GM19452 (cell line): ENCODE measurements at regions not wholly inside any gene's neighbourhood (a gene's known extent, or its start where the extent isn't known, plus 50 kb on each side); places are given as distances from the start of the nearest gene placed in this dataset.
"Not testable (repeated sequence)": the region's sequence is repeated elsewhere in the genome, so short reads cannot be mapped to it uniquely, and the experiment has no call there.

Source experiments
- ATAC-seq: cut with Tn5 transposase; IDR thresholded peaks from one replicate; pipeline ENCODE4 v1.9.1; 2021; ENCODE audit not compliant: unreplicated experiment

DNA sequence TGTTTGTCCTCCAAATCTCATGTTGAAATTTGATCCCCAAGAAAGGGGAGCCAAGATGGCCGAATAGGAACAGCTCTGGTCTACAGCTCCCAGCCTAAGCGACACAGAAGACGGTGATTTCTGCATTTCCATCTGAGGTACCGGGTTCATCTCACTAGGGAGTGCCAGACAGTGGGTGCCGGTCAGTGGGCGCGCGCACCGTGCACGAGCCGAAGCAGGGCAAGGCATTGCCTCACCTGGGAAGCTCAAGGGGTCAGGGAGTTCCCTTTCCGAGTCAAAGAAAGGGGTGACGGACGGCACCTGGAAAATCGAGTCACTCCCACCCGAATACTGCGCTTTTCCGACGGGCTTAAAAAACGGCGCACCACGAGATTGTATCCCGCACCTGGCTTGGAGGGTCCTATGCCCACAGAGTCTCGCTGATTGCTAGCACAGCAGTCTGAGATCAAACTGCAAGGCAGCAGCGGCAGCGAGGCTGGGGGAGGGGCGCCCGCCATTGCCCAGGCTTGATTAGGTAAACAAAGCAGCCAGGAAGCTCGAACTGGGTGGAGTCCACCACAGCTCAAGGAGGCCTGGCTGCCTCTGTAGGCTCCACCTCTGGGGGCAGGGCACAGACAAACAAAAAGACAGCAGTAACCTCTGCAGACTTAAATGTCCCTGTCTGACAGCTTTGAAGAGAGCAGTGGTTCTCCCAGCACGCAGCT lies 493.6 kb downstream of the KLF12 start:
- ATAC-seq = not testable (repeated sequence)

DNA sequence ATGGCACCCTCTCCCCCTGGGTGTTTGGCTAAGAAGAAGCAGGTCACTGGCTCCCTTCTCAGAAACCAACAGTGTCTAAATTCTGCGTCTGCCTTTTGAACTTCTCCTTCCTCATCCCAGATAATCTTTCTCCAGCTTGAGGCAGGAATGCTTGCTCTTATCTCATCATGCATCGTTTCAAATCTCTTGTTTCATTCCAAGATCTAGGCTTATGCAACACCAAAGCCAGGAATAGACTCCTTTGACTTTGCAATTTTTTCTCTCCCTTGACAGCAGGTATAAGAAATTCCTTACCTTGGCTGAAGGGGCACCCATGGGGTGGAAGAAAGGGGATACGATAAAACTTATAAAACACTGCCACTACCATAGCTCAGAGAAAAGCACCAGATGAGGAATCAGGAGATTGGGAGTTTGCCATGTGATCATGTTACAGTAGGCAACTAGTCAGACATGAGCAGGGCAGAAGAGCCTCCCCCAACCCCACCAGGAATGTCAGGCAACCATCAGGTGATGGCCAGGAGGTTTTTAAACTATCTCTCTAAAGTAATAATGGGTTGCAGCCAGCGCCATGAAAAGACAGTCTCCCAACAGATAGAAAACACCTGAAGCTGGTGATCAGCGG lies 498.9 kb downstream of the KLF12 start:
- no peak for ATAC-seq

DNA sequence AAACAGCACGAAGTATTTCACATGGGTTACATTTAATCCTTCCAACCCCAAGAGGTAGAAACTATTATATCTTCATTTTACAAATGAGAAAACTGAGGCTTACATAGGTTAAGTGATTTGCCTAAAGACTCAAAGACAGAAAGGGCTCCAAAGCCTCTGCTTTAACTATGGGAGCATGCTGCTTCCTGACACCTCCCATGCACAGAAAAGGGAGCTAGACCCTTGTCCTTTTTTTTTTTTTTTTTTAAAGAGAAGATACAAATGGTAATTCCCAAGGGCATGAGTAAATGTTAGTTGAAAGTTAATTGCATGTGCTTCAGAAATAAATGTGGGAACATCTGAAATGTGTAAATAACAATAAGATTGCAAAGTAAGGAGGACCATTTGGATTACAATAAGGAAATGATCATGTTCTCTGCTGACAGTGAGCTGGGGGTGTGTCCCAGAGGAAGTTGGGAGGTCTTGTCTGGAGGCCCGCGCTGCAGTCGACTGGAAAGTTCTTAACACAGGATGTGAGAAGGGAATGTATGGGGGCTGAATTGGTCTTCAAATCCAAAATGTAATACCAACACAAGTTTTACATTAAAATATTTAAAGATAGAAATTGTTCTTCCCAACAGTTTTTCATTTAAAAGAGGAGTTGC lies 500.3 kb downstream of the KLF12 start:
- no peak for ATAC-seq

DNA sequence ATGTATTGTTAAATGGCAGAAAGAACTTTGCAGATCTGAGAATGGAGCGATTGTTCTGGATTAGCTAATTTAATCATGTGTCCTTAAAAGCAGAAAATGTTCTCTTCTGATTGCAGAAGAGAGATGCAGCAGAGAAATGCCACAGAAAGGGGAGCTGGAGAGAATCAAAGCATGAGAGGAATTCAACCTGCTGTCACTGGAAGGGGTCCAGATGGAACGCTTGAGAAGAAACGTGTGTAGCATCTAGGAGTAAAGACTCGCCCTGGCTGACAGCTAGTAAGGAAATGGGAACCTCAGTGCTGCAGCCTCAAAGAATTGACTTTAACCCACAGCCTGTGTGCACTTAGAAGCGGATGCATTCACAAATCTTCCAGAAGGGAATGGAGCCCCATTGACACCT lies 502.8 kb downstream of the KLF12 start:
- no peak for ATAC-seq

DNA sequence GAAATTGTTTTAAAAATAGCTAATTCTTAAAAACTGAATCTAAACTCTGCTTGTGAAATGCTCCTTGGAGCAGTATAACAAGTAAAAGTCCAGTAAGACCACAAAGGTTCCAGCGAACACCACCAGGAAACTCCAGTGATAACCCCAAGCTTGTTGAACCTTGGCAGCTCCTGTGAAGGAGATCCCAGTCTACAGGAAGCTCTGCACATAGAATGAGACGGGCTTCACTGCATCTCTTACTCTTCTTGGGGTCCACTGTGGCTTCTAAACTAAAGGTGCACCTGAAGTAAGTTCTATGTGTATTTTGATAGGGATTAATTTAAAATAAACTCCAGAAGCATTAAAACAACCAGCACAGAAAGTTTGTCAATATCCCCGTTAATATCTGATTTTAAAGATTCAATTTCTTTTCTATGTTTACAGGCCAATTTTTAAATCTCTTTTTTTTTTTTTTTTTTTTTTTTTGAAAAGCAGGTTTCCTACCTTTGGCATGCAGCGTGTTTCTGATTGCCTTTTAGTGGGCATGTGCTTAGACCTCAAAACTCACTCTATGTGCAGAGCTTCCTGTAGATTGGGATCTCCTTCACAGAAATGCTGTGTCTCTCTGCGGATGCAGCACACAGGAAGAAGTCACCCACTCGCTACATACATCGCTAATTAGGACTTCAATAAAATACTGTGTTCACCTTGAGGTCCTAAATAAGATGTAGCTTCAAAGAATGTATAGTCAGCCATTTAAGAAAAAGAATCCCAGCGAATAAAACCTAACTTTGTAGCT lies 508.5 kb downstream of the KLF12 start:
- no peak for ATAC-seq

DNA sequence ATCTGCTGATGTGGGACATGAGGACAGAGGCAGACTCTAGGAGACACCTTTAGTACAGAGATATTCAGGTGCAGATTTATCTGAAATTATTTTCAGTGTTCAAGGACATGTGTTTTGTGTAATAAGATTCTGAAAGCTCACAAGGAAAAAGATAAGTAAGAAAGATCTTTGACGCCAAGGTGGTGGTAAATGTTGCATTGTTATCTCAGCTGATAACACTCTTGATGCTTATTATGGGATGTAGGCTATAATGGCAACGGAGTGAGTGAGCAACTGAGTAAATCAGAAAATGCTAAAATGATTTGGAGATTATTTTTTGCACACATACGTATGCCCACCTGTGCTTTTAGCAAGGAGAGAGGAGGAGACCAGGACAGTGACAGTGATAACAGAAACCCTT lies 510.9 kb downstream of the KLF12 start:
- ATAC-seq = no peak

DNA sequence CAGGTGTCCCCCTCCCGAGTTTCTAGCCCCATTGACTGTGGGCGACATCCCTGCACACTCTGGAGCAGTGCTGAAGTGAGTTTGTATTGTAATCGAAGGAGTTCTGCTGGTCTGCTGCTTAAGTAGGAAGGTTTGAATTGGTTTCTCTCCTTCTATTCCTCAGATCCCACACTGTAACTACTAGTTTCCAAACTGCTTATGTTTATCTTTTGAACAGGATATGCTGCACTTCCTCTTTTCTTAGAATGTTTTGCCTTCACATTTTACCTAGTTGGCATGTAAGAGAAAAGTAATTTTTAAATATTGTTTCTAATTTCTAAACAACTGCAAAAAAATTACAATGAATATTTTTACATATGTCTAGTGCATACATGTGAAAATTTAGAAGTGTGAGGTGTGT lies 511.8 kb downstream of the KLF12 start:
- no peak for ATAC-seq

DNA sequence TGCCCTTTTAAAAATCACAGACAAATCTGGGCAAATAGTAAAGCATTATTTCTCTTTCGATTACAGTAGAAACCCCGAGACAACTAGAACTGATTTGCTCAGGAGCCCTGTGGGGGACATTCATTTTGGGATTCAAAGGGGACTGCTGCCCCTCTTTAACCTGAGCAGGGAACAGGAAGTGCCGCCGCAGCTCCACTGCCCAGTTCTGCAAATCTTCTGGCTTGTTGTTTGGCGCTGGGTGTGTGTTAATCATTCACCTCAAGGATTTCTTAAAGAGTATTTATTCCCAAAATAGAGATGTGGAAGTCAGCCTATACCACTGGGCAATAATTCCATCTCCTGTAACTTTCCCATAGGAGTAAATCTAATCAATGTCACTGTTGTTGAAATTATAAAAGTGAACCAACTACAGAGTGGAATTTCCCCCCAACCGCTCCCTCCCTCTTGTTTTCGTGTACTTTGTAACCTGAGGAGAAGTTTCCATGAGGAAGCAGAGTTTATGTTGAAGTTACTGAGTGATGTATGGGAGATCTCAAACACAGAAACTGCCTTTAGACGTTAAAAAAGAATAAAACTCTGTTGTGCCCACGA lies 515.8 kb downstream of the KLF12 start:
- no peak for ATAC-seq

DNA sequence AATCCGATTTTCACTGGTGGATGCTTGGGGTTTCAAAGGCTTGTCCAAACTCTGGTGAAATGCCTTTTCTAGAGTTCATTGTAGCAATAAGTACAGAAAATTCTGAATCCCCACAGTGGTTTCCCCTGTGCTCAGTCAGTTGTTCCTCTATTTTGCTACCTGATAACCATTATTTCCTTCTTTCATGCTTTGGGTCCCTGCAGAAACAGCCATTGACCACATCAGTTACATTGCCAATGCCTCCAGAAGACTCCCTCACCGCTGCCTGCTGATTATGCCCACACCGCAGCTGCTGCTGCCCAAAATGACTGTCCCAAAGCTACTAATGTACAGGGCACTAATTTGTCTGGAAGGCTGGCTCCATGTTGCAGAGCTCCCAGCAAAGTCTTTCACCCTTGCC lies 517.3 kb downstream of the KLF12 start:
- no peak for ATAC-seq

DNA sequence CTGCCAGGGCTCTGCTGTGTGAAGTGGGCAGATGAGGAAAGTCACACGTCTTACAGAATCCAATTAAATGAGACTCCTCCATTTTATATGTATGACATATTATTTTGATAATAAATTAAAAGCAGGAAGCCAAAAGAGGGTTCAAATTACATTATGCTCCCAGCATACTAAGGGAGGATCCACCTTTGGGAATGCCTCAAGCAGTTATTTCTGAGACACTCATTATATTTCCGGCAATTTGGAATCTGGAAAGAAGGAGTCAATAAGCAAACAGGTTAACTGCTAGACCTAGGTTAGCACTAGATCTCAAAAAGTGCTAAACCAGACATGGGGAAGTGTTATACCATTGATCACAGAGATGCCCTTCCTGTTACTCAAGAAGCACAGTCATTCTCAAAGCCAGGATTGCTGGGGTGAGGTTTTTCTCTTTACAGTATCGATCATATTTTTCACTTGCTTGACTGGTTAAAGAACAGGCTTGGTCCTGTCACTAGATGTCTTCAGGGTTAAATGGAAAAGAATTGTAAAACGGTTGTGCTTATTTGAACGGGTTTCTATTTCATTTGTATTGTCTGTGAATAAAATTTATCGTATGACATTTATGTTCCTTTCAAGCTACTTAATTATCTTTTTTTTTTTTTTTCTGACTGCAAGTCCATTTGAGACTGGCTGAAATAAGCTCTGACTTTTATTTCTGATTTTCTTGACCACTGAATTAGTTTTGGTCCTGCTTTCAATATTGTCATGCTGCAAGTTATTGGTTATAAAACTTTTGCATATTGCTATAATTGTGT lies 523.2 kb downstream of the KLF12 start:
- no peak for ATAC-seq

DNA sequence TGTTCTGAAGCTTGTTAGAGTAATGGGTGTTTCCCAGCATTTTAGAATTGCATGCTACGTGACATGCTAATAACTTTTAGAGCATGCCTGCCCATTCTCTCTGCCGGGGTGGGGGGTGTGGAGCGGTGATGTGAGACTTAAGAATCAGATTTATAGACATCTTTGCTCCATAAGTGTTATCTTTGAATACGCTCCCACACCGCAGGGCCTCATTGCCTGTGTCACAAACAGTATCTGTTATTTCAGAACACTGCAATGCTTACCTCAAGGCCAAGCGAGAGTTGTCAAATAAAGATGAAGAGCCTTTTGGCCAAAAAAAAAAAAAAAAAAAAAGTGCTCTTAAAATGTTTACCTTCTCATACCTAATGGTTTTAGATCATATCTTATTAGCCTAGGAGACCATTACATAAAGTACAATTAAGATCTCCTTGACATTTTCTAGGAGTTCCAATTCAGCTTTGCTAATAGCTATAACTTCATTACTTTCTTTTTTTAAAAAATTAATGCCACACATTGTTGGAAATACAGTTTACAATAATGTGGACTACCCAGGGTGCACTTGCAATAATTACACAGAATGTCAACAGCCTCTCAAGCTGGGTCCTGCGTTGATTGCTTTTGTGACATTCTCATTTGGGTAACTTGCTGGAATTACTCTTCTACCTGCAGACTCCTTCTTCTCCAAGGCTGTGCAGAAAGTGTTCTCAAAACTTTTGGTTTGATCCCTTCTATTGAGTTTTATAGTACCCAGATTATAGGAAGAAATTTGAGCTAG lies 525.3 kb downstream of the KLF12 start:
- ATAC-seq = no peak

DNA sequence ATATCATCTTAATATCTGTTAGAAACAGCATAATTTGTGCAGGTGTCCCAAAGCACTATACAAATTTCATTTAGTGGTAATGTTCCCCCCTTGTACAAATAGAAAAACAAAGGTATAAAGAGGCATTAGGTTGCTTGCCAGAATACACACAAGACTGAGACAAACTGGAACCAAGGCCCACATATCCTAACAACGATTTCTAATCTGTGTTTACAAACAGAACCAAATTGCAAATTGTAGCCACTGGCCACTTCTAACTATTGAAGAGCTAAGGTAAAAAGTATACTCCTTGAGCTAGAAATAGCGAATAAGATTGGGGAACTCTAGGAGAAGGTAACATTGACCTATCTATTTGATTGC lies 526.1 kb downstream of the KLF12 start:
- no peak for ATAC-seq

DNA sequence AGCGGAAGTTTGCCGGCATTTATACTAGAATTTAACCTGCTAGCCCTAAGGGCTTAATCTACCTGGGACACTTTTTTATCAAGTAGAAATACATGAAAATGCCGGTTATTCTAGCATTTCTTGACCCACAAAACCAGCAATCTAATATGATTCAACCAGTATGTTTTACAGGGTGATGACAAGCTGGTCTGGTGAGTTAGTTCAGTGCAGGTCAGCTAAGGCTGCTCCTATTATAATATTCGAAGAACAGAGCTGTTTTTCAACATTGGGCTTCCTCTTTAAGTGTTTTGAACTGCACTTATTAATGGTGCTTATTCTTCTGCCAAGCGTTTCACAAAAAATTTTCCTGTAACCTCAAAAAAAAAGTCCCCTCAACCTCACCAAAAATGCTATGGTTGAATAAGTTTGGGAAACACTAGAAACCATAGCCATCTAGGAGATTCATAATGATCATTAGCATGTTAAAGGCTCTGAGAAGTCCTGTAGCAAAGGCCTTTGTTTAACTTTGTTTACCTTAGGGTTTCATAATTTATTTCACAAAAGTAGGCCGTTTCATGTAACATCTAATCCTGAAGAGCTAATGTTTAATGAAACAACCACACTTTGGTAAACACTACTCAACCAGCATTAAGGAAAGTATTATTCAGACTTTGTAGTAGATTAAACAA lies 526.6 kb downstream of the KLF12 start:
- no peak for ATAC-seq

DNA sequence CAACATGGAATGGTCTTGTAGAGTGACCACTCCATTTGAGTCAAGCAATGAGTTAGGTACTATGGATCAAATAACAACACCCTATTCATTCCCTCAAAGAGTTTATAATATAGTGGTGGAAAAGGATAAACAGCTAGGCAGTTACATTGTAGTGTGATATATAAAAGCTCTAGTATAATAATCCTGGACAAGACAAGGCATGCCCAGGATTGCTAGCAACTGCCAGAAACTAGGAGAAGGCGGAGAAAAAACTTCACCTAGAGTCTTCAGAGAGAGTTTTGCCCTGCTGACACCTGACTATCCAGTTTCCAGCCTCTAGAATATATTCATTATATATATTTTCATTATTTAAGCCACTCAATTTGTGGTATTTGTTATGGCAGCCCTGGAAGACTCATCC lies 530.6 kb downstream of the KLF12 start:
- no peak for ATAC-seq

DNA sequence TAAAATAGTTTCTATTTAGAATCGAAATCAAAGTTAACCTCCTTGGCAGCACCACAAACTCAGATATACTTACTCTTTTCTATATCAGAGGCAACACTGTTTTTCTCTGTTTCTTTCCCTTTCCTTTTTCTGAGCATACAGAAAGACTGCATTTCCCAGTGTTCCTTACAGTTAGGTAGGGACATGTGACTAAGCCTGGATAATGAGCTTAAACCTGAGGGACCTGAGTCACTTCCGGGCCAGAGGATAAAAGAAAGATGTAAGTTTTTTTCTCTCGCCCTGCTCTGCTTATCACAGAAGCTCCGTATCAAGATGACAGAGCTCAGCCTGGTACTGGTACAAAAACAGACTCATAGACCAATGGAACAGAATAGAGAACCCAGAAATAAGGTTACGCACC lies 531.9 kb downstream of the KLF12 start:
- no peak for ATAC-seq

DNA sequence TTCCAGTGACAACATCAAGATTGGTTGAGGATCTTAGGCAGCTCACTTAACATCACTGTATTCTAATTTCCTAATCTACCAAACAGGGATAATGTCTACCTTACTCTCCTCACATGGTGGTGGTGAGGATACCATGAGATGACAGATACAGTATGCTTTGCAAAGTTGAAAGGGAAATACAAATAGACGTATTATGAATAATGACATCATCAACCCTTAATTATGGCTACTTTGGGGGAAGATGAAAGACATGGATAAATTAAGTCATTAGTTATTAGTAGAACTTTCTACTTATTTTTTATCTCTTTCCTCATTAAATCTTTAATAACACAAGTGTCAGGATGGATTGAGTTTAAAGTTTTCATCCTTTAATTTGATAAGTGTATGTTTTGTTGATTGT lies 532.5 kb downstream of the KLF12 start:
- no peak for ATAC-seq

DNA sequence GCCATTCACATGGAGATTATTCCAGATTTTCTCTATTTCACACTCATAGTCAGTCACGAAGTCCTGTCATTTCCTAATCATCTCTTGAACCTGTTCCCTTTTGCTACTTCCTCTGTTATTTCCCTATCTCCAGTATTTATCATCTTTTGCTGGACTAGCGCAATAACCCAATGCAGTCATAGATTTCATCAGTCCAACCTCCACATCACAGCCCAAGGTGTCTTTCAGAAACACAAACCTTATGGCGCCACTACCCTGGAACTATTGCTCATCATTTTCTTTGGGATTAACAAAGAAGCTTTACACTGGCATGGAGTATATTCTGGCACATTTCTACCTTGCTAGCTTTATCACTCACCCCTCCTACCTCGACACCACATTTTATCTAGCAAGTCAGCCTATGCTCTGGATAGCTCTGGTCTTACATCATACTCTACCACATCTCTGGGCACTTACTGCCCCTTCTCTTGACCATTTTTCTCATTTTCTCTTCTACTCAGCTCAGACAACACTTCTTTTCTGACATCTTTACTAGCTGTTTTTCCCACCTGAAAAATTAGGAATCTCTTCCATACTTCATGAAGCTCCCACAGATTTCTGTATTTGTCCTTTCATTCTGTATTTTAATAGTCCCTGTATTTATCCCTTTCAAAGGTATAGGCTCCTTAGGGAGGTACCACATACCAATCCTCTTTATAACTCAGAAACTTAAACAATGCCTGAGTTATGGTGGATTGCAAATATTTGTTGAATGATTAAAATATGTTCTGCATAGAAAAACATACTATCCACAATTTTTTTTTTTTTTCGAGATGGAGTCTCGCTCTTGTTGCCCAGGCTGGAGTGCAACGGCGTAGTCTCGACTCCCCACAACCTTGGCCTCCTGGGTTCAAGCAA lies 534.7 kb downstream of the KLF12 start:
- ATAC-seq = no peak

DNA sequence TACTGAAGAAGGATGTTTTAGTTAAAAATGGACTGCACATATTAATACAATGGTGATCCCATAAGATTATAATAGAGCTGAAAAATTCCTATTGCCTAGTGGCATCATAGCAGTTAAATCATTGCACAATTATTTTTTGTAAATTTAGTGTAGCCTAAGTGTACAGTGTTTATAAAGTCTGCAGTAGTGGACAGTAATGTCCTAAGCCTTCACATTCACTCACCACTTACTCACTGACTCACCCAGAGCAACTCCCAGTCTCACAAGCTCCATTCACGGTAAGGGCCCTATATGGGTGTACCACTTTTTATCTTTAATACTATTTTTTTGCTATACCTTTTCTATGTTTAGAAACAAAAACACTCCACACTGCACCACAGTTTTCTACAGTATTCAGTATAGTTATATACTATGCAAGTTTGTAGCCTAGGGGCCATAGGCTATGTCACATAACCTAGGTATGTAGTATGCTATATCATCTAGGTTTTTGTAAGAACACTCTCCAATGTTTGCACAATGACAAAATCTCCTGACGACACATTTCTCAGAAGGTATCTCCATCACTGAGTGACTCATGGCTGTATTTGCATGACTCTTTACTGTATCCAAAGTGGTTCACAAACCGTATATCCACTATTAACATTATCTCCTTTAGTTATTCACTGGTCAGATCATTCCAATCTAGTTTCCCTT lies 536.0 kb downstream of the KLF12 start:
- no peak for ATAC-seq
